Suprapubic skin (tissue), 4 donors: ENCODE measurements at regions not wholly inside any gene's neighbourhood (a gene's known extent, or its start where the extent isn't known, plus 50 kb on each side); places are given as distances from the start of the nearest gene placed in this dataset.

Source experiments
- CTCF ChIP-seq, 2 donors: fragments of 200-600 bp in 1 of 2; fragments of 450-650 bp in 1 of 2; sonication (generic) in 1 of 2; IDR thresholded peaks; one replicate each; pipeline ENCODE4 v1.5.1; 2016 to 2019; ENCODE audit warnings: antibody characterized with exemption in 2 of 2, mild to moderate bottlenecking in 1 of 2, moderate library complexity in 1 of 2
- EP300 ChIP-seq: sonication (generic); formaldehyde crosslinking; IDR thresholded peaks from one replicate; pipeline ENCODE4 v1.6.1; 2017; ENCODE audit warnings: antibody characterized with exemption
- POLR2A ChIP-seq, 2 donors: fragments of 450-650 bp; IDR thresholded peaks; one replicate each; pipeline ENCODE4 v1.6.1; 2017; ENCODE audit warnings: antibody characterized with exemption in 2 of 2, mild to moderate bottlenecking in 2 of 2, moderate library complexity in 2 of 2
- POLR2AphosphoS5 ChIP-seq, 3 donors: sonication (generic); formaldehyde crosslinking; IDR thresholded peaks; one replicate each; pipeline ENCODE4 v1.6.1; 2017; ENCODE audit warnings: antibody characterized with exemption in 3 of 3

GRCh38 chr6:113301651-113302050 is 555.5 kb upstream of the MARCKS start:
- TF ChIP-seq CTCF (IDR thresholded peaks at IDR 0.05): no peak
- no peak for TF ChIP-seq POLR2AphosphoS5 (IDR thresholded peaks at IDR 0.05)
- no peak for TF ChIP-seq POLR2A (IDR thresholded peaks at IDR 0.05)
- TF ChIP-seq EP300: no peak
